NB4 (cell line): ENCODE measurements at regions not wholly inside any gene's neighbourhood (a gene's known extent, or its start where the extent isn't known, plus 50 kb on each side); places are given as distances from the start of the nearest gene placed in this dataset.

Source experiments
- MYC ChIP-seq: IDR thresholded peaks from 2 replicates; pipeline ENCODE4 v1.6.1; 2011; ENCODE audit warnings: low read depth, low read length
- TF ChIP-seq, protein P1 (sequence below): IDR thresholded peaks from one replicate; pipeline ENCODE4 v1.5.1; 2012; ENCODE audit warnings: low read depth, low read length

DNA sequence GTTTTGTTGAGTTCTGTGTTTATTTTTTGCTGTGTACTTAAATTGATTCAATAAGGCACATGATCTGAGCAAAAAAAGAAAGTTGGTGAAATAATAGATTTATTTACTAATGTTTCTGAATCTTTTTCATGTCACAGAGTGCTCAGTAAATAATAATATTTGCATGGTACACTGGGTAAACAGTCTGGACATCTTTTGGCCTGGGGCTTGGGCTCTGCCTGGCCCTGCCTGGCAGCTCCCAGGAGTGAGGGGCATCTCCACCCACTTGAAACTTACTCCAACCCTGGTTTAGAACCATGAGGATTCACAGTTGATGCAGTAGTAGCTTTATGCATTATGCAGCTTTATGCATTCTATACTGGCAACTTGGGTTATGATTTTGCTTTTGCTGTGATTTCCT lies 124.2 kb upstream of the SLC4A4 start:
- TF ChIP-seq, protein P1, sequence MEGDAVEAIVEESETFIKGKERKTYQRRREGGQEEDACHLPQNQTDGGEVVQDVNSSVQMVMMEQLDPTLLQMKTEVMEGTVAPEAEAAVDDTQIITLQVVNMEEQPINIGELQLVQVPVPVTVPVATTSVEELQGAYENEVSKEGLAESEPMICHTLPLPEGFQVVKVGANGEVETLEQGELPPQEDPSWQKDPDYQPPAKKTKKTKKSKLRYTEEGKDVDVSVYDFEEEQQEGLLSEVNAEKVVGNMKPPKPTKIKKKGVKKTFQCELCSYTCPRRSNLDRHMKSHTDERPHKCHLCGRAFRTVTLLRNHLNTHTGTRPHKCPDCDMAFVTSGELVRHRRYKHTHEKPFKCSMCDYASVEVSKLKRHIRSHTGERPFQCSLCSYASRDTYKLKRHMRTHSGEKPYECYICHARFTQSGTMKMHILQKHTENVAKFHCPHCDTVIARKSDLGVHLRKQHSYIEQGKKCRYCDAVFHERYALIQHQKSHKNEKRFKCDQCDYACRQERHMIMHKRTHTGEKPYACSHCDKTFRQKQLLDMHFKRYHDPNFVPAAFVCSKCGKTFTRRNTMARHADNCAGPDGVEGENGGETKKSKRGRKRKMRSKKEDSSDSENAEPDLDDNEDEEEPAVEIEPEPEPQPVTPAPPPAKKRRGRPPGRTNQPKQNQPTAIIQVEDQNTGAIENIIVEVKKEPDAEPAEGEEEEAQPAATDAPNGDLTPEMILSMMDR = no peak
- TF ChIP-seq MYC = no peak
